Spleen (tissue), 11 donors: ENCODE measurements at regions not wholly inside any gene's neighbourhood (a gene's known extent, or its start where the extent isn't known, plus 50 kb on each side); places are given as distances from the start of the nearest gene placed in this dataset.
"Not testable (repeated sequence)": the region's sequence is repeated elsewhere in the genome, so short reads cannot be mapped to it uniquely, and the experiment has no call there.

Experiments used
- DNase-seq: peaks from one replicate; pipeline ENCODE4 v3.0.0-alpha.2; 2020
- H3K27ac ChIP-seq, 8 donors: fragments of 200-600 bp; sonication (generic) in 7 of 8; 1 replicate in 4 of 8; 2 replicates in 4 of 8; pipeline versions ENCODE4 v1.5.0 to v1.8.0; 2016 to 2021; ENCODE audit warnings: inconsistent platforms in 4 of 8, mild to moderate bottlenecking in 4 of 8, moderate library complexity in 1 of 8
- H3K27me3 ChIP-seq, 7 donors: fragments of 200-600 bp; sonication (generic) in 6 of 7; replicated peaks in 1 of 7; 1 replicate in 4 of 7; 2 replicates in 3 of 7; pipeline versions ENCODE4 v1.5.0 to v1.8.0; 2016 to 2021; ENCODE audit warnings: inconsistent platforms in 3 of 7, mild to moderate bottlenecking in 1 of 7
- H3K36me3 ChIP-seq, 6 donors: fragments of 200-600 bp; sonication (generic) in 5 of 6; 1 replicate in 4 of 6; 2 replicates in 2 of 6; pipeline versions ENCODE4 v1.5.0 to v1.8.0; 2016 to 2021; ENCODE audit warnings: inconsistent platforms in 2 of 6
- H3K4me1 ChIP-seq, 6 donors: fragments of 200-600 bp; sonication (generic) in 5 of 6; 1 replicate in 3 of 6; 2 replicates in 3 of 6; pipeline versions ENCODE4 v1.5.0 to v1.8.0; 2016 to 2021; ENCODE audit warnings: inconsistent platforms in 3 of 6
- H3K4me3 ChIP-seq, 8 donors: fragments of 200-600 bp; sonication (generic) in 7 of 8; 1 replicate in 4 of 8; 2 replicates in 4 of 8; pipeline versions ENCODE4 v1.5.0 to v1.8.0; 2016 to 2021; ENCODE audit warnings: inconsistent platforms in 4 of 8, mild to moderate bottlenecking in 4 of 8, moderate library complexity in 2 of 8
- H3K9me3 ChIP-seq, 8 donors: fragments of 200-600 bp; sonication (generic) in 7 of 8; 1 replicate in 4 of 8; 2 replicates in 4 of 8; pipeline versions ENCODE4 v1.5.0 to v1.8.0; 2016 to 2021; ENCODE audit warnings: inconsistent platforms in 4 of 8
- POLR2A ChIP-seq, 3 donors: fragments of 450-650 bp; IDR thresholded peaks; one replicate each; pipeline ENCODE4 v1.5.1; 2017; ENCODE audit warnings: antibody characterized with exemption in 3 of 3, mild to moderate bottlenecking in 1 of 3
- POLR2AphosphoS5 ChIP-seq, 3 donors: sonication (generic); formaldehyde crosslinking; IDR thresholded peaks; one replicate each; pipeline ENCODE4 v1.5.1; 2017; ENCODE audit warnings: antibody characterized with exemption in 3 of 3
- WGBS, 5 donors: extraction: QIAGEN DNeasy Blood & Tissue Kit in 3 of 5; methylation state at CpG; one replicate each; pipeline versions ENCODE4 v1.1.5 to v1.1.7; 2013 to 2018; 5-methylcytosine and 5-hydroxymethylcytosine counted together
- intact Hi-C: fragments of 100-400 bp; cut with DNase I; formaldehyde crosslinking; loops from one replicate; pipeline ENCODE4 v1.15.0; 2023; ENCODE audit warnings: low total_unique reads
- TF ChIP-seq, protein P1 (sequence below), 11 experiments: fragments of 200-600 bp in 7 of 11; fragments of 450-650 bp in 4 of 11; sonication (generic) in 4 of 11; IDR thresholded peaks in 8 of 11; conservative IDR thresholded peaks in 3 of 11; 1 replicate in 7 of 11; 2 replicates in 4 of 11; pipeline versions ENCODE4 v1.4.0 to v1.8.0; 2016 to 2021; ENCODE audit warnings: antibody characterized with exemption in 11 of 11, inconsistent platforms in 4 of 11, mild to moderate bottlenecking in 1 of 11
- donor health status: healthy with polysubstance abuse.
- donor health status: DM: no; HTN: no; CAD: no; lungs with moderate emphysema.
- donor health status: DM: no; HTN: no; CAD: no.
- donor health status: Bipolar disorder and iron deficiency.
- donor health status: healthy.
- donor health status: DM: no; HTN: no; CAD: no.
- donor health status: DM: yes; HTN: yes; CAD: no.

DNA sequence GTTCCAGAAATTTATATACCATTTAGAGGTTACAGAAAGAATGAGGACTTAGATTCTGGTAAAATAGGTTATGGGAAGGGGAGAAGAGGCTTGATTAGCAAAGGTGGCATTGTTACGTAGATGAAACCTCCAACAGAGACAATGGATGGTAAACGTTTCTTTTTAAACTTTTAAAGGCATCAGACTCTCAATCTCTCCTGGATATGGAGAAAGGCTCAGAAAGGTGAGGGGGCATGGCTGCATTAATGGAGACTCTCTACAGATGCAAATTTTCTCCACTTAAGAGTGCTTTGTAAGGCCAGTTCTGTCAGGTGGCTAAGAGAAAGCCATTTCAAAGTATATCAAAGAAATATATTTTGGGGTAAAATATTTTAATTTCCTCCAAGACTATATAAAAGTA, 240.9 kb upstream of the PTER start:
- WGBS, 5 donors = 52 to 60% (median 56%) methylated on average over 2 of the region's 2 CpGs
- H3K36me3 ChIP-seq = no peaks in the 10 kb centered on the region
- H3K4me3 ChIP-seq = no peak overlapping the region
- DNase-seq = no peak
- H3K4me1 ChIP-seq = no peaks in the 10 kb centered on the region
- no peak overlapping the region for H3K27ac ChIP-seq
- intact Hi-C loops = no loop called here
- no peaks in the 10 kb centered on the region for H3K27me3 ChIP-seq
- no peak for TF ChIP-seq POLR2AphosphoS5 (IDR thresholded peaks at IDR 0.05)
- TF ChIP-seq, protein P1, sequence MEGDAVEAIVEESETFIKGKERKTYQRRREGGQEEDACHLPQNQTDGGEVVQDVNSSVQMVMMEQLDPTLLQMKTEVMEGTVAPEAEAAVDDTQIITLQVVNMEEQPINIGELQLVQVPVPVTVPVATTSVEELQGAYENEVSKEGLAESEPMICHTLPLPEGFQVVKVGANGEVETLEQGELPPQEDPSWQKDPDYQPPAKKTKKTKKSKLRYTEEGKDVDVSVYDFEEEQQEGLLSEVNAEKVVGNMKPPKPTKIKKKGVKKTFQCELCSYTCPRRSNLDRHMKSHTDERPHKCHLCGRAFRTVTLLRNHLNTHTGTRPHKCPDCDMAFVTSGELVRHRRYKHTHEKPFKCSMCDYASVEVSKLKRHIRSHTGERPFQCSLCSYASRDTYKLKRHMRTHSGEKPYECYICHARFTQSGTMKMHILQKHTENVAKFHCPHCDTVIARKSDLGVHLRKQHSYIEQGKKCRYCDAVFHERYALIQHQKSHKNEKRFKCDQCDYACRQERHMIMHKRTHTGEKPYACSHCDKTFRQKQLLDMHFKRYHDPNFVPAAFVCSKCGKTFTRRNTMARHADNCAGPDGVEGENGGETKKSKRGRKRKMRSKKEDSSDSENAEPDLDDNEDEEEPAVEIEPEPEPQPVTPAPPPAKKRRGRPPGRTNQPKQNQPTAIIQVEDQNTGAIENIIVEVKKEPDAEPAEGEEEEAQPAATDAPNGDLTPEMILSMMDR (IDR thresholded peaks at IDR 0.05 in 8 of 11, conservative IDR thresholded peaks at IDR 0.05 in 3 of 11) = no peak
- TF ChIP-seq POLR2A (IDR thresholded peaks at IDR 0.05) = no peak
- H3K9me3 ChIP-seq = peaks cover 0 to 10% (median 0%) of the 10 kb centered on the region in 8 donors

DNA sequence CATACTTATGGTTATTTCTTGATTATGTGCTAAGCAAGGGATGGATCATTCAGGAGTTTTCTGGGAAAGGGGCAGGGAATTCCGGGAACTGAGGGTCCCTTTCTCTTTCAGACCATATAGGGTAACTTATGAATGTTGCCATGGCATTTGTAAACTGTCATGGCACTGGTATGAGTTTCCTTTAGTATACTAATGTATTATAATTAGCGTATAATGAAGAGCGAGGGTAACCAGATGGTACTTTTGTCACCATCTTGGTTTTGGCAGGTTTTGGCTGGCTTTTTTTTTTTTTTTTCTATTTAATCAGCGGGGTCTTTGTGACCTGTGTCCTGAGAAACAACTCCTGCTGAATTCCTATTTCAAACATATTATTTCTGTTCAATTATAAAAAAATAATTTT, 237.6 kb upstream of the PTER start:
- no peak for DNase-seq
- no peaks in the 10 kb centered on the region for H3K27me3 ChIP-seq
- H3K36me3 ChIP-seq = no peaks in the 10 kb centered on the region
- 74 to 92% (median 87%) methylated on average over 4 of the region's 4 CpGs for WGBS, 5 donors
- no peak for TF ChIP-seq POLR2A (IDR thresholded peaks at IDR 0.05)
- no peak for TF ChIP-seq POLR2AphosphoS5 (IDR thresholded peaks at IDR 0.05)
- TF ChIP-seq, protein P1 (IDR thresholded peaks at IDR 0.05 in 8 of 11, conservative IDR thresholded peaks at IDR 0.05 in 3 of 11) = no peak
- H3K27ac ChIP-seq = no peak overlapping the region
- peaks cover 0 to 11% (median 0%) of the 10 kb centered on the region in 8 donors for H3K9me3 ChIP-seq
- no peak overlapping the region for H3K4me3 ChIP-seq
- intact Hi-C loops = no loop called here
- H3K4me1 ChIP-seq = no peaks in the 10 kb centered on the region

DNA sequence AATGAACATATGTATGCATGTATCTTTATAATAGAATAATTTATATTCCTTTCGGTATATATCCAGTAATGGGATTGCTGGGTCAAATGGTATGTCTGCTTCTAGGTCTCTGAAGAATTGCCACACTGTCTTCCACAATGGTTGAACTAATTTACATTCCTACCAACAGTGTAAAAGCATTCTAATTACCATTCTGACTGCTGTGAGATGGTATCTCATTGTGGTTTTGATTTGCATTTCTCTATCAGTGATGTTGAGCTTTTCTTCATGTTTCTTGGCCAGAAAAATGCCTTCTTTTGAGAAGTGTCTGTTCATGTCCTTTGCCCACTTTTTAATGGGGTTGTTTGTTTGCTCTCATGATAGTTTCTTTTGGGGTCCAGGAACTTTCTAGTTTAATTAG, 213.2 kb upstream of the PTER start:
- H3K27me3 ChIP-seq, H3K36me3 ChIP-seq, H3K4me3 ChIP-seq, DNase-seq, H3K4me1 ChIP-seq, H3K27ac ChIP-seq: not testable (repeated sequence)
- peaks cover 0 to 83% (median 70%) of the 10 kb centered on the region in 8 donors for H3K9me3 ChIP-seq
- intact Hi-C loops = loop anchor here (5.0 kb wide), 1 partner anchor 266 kb away; no protein-coding TSS in a partner anchor
- WGBS, 5 donors = 86 to 100% (median 95%) methylated on average over 1 of the region's 1 CpG

DNA sequence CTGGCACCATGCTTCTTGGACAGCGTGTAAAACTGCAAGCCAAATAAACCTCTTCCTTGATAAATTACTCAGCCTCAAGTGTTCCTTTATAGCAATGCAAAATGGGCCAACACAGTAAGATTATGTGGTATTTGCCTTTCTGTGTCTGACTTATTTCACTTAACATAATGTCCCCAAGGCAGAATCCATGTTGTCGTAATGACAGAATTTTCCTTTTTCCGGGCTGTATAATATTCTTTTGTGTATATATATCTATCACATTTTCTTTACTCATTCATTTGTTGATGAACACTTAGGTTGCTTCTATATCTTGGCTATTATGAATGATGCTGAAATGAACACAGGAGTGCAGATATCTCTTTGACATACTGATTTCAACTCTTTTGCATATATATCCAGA, 209.1 kb upstream of the PTER start:
- intact Hi-C loops = no loop called here
- H3K9me3 ChIP-seq = peaks cover 0 to 50% (median 46%) of the 10 kb centered on the region in 8 donors
- no peaks in the 10 kb centered on the region for H3K36me3 ChIP-seq
- 85 to 92% (median 92%) methylated on average over 3 of the region's 3 CpGs for WGBS, 5 donors
- H3K27me3 ChIP-seq = no peaks in the 10 kb centered on the region
- no peak overlapping the region for H3K4me3 ChIP-seq
- H3K4me1 ChIP-seq = no peaks in the 10 kb centered on the region
- no peak overlapping the region for H3K27ac ChIP-seq
- TF ChIP-seq POLR2A (IDR thresholded peaks at IDR 0.05) (no peak), POLR2AphosphoS5 (IDR thresholded peaks at IDR 0.05) (no peak)
- TF ChIP-seq, protein P1 (IDR thresholded peaks at IDR 0.05 in 8 of 11, conservative IDR thresholded peaks at IDR 0.05 in 3 of 11) = no peak
- DNase-seq = no peak

DNA sequence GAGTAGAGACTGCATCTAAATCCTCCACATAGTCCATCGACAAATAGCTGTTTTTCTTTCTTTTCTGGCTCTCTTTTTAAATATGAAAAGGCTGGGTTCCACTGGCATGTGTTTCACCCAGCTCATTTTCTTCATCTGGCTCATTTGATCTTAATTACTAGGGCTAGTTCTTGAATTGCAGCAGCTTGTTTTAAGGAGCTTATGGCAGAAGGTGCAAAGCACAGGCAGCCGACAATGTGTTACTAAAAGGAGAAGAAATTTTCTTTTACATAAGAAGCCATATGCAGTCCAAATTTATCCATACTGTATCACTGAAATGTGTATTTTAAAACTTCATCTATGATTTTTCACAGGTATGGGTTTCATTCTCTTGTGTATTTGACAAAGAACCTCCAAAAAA, 205.6 kb upstream of the PTER start:
- TF ChIP-seq POLR2A (IDR thresholded peaks at IDR 0.05) = no peak
- TF ChIP-seq POLR2AphosphoS5 (IDR thresholded peaks at IDR 0.05) = no peak
- TF ChIP-seq, protein P1 (IDR thresholded peaks at IDR 0.05 in 8 of 11, conservative IDR thresholded peaks at IDR 0.05 in 3 of 11) = no peak
- WGBS, 5 donors = 82 to 88% (median 86%) methylated on average over 2 of the region's 2 CpGs
- no peaks in the 10 kb centered on the region for H3K27me3 ChIP-seq
- H3K36me3 ChIP-seq = no peaks in the 10 kb centered on the region
- no peak for DNase-seq
- peaks cover 0 to 18% (median 15%) of the 10 kb centered on the region in 8 donors for H3K9me3 ChIP-seq
- H3K27ac ChIP-seq = no peak overlapping the region
- no peak overlapping the region for H3K4me3 ChIP-seq
- H3K4me1 ChIP-seq = no peaks in the 10 kb centered on the region
- intact Hi-C loops = no loop called here
